ENCODE measurements at regions not wholly inside any gene's neighbourhood (a gene's known extent, or its start where the extent isn't known, plus 50 kb on each side); places are given as distances from the start of the nearest gene placed in this dataset.

- Histone ChIP-seq H3K27ac (no peak overlapping the region), H3K36me3 (no peaks in the 10 kb centered on the region), H3K4me3 (no peak overlapping the region), H3K9me3 (ENCODE audit: low read depth) (no peaks in the 10 kb centered on the region), H3K4me1 (ENCODE audit: low read depth) (no peaks in the 10 kb centered on the region), H3K27me3 (no peaks in the 10 kb centered on the region)
- TF ChIP-seq CTCF (IDR thresholded peaks at IDR 0.05; ENCODE audit: low read depth, low read length), result no peak
- no peak for DNase-seq (ENCODE audit: low read depth in 1 of 2, low spot score in 1 of 2)
These were observed 374.8 kb upstream of the KIF2A start for GRCh38 chr5:61931236-61931635.

- no peaks in the 10 kb centered on the region for H3K36me3 ChIP-seq
- H3K27ac ChIP-seq, result no peak overlapping the region
These were observed 372.0 kb upstream of the KIF2A start for GRCh38 chr5:61933787-61934626.

GRCh38 chr5:61941637-61942036, 364.4 kb upstream of the KIF2A start:
- Histone ChIP-seq H3K4me1 (ENCODE audit: low read depth) (peaks cover 4% of the 10 kb centered on the region), H3K27me3 (no peaks in the 10 kb centered on the region), H3K36me3 (no peaks in the 10 kb centered on the region), H3K27ac (no peak overlapping the region), H3K4me3 (no peak overlapping the region), H3K9me3 (ENCODE audit: low read depth) (no peaks in the 10 kb centered on the region)
- DNase-seq (ENCODE audit: low read depth in 1 of 2, low spot score in 1 of 2), result no peak
- no peak for TF ChIP-seq CTCF (IDR thresholded peaks at IDR 0.05; ENCODE audit: low read depth, low read length)

More at GRCh38 chr5:61933787-61934626, 372.0 kb upstream of the KIF2A start:
- no peaks in the 10 kb centered on the region for H3K4me1 ChIP-seq (ENCODE audit: low read depth)
- no peak overlapping the region for H3K4me3 ChIP-seq
- H3K27me3 ChIP-seq, result no peaks in the 10 kb centered on the region
- peak; percentile 60 to 63 for DNase-seq (ENCODE audit: low read depth in 1 of 2, low spot score in 1 of 2)
- peak; percentile 44 for TF ChIP-seq CTCF (IDR thresholded peaks at IDR 0.05; ENCODE audit: low read depth, low read length)
- no peaks in the 10 kb centered on the region for H3K9me3 ChIP-seq (ENCODE audit: low read depth)

GRCh38 chr5:61942462-61943049, 363.4 kb upstream of the KIF2A start:
- Histone ChIP-seq H3K27me3 (no peaks in the 10 kb centered on the region), H3K9me3 (ENCODE audit: low read depth) (no peaks in the 10 kb centered on the region), H3K4me1 (ENCODE audit: low read depth) (peaks cover 4% of the 10 kb centered on the region), H3K27ac (no peak overlapping the region), H3K36me3 (no peaks in the 10 kb centered on the region), H3K4me3 (no peak overlapping the region)
- no peak for TF ChIP-seq CTCF (IDR thresholded peaks at IDR 0.05; ENCODE audit: low read depth, low read length)
- no peak for DNase-seq (ENCODE audit: low read depth in 1 of 2, low spot score in 1 of 2)

- Histone ChIP-seq H3K9me3 (ENCODE audit: low read depth) (no peaks in the 10 kb centered on the region), H3K36me3 (no peaks in the 10 kb centered on the region), H3K4me1 (ENCODE audit: low read depth) (peaks cover 4% of the 10 kb centered on the region), H3K4me3 (no peak overlapping the region), H3K27me3 (no peaks in the 10 kb centered on the region), H3K27ac (no peak overlapping the region)
- no peak for TF ChIP-seq CTCF (IDR thresholded peaks at IDR 0.05; ENCODE audit: low read depth, low read length)
- peak in 1 of 2 donors; percentile 53 for DNase-seq (ENCODE audit: low read depth in 1 of 2, low spot score in 1 of 2)
These were observed 362.3 kb upstream of the KIF2A start for GRCh38 chr5:61943713-61944112.

Data from cardiac muscle cell (in vitro differentiated cells and primary cell).